SIG-M5 treated with dmso at 0.1 percent for 504 hours (cell line): ENCODE measurements at regions not wholly inside any gene's neighbourhood (a gene's known extent, or its start where the extent isn't known, plus 50 kb on each side); places are given as distances from the start of the nearest gene placed in this dataset.
"Not testable (repeated sequence)": the region's sequence is repeated elsewhere in the genome, so short reads cannot be mapped to it uniquely, and the experiment has no call there.

Experiments used
- DNase-seq: peaks from one replicate; lab custom pipeline; 2025; ENCODE audit not compliant: unreplicated experiment; lab: John Stamatoyannopoulos, UW

- not testable (repeated sequence) for DNase-seq
Measured at GRCh38 chr17:445839-446238, 93.2 kb upstream of the RPH3AL start, which contains the start of gene RFLNB. Gene RFLNB (minus strand): TSS chr17:445939.

GRCh38 chr17:444879-445454 is 92.4 kb upstream of the RPH3AL start:
- no peak for DNase-seq

GRCh38 chr17:443109-443508 is 90.5 kb upstream of the RPH3AL start:
- no peak for DNase-seq

- no peak for DNase-seq
Measured at GRCh38 chr17:441155-441950, 88.7 kb upstream of the RPH3AL start.

GRCh38 chr17:438191-438590 is 85.6 kb upstream of the RPH3AL start:
- DNase-seq: no peak

- no peak for DNase-seq
Measured at GRCh38 chr17:437545-437944, 84.9 kb upstream of the RPH3AL start.

GRCh38 chr17:436571-436970 is 84.0 kb upstream of the RPH3AL start:
- DNase-seq: no peak

GRCh38 chr17:432471-432870 is 79.9 kb upstream of the RPH3AL start:
- DNase-seq: not testable (repeated sequence)

- DNase-seq: no peak
Measured at GRCh38 chr17:431494-431893, 78.9 kb upstream of the RPH3AL start.

- no peak for DNase-seq
Measured at GRCh38 chr17:429589-429988, 77.0 kb upstream of the RPH3AL start.

GRCh38 chr17:428414-428813 is 75.8 kb upstream of the RPH3AL start:
- no peak for DNase-seq

- no peak for DNase-seq
Measured at GRCh38 chr17:427891-428290, 75.3 kb upstream of the RPH3AL start.

- DNase-seq: no peak
Measured at GRCh38 chr17:427327-427726, 74.7 kb upstream of the RPH3AL start.

GRCh38 chr17:422196-422930 is 69.8 kb upstream of the RPH3AL start:
- DNase-seq: no peak

GRCh38 chr17:420479-421175 is 68.0 kb upstream of the RPH3AL start:
- DNase-seq: no peak

GRCh38 chr17:419073-419735 is 66.6 kb upstream of the RPH3AL start:
- no peak for DNase-seq

GRCh38 chr17:418421-418751 is 65.8 kb upstream of the RPH3AL start:
- no peak for DNase-seq

- no peak for DNase-seq
Measured at GRCh38 chr17:417691-418420, 65.2 kb upstream of the RPH3AL start.

- no peak for DNase-seq
Measured at GRCh38 chr17:416293-417206, 63.9 kb upstream of the RPH3AL start.
